ENCODE measurements at regions not wholly inside any gene's neighbourhood (a gene's known extent, or its start where the extent isn't known, plus 50 kb on each side); places are given as distances from the start of the nearest gene placed in this dataset.

GRCh38 chr10:35909121-35909720 lies 267.1 kb upstream of the FZD8 start:
- DNase-seq, result no peak
- no peaks in the 10 kb centered on the region for H3K9me3 ChIP-seq
- no peak overlapping the region for H3K4me3 ChIP-seq
- TF ChIP-seq, protein P1, sequence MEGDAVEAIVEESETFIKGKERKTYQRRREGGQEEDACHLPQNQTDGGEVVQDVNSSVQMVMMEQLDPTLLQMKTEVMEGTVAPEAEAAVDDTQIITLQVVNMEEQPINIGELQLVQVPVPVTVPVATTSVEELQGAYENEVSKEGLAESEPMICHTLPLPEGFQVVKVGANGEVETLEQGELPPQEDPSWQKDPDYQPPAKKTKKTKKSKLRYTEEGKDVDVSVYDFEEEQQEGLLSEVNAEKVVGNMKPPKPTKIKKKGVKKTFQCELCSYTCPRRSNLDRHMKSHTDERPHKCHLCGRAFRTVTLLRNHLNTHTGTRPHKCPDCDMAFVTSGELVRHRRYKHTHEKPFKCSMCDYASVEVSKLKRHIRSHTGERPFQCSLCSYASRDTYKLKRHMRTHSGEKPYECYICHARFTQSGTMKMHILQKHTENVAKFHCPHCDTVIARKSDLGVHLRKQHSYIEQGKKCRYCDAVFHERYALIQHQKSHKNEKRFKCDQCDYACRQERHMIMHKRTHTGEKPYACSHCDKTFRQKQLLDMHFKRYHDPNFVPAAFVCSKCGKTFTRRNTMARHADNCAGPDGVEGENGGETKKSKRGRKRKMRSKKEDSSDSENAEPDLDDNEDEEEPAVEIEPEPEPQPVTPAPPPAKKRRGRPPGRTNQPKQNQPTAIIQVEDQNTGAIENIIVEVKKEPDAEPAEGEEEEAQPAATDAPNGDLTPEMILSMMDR (IDR thresholded peaks at IDR 0.05), result no peak
- peaks cover 8% of the 10 kb centered on the region for H3K4me1 ChIP-seq
- H3K36me3 ChIP-seq (ENCODE audit: low read depth, missing control alignments), result no peaks in the 10 kb centered on the region
- H3K27ac ChIP-seq, result no peak overlapping the region
- 89 to 95% methylated on average over 12 of the region's 12 CpGs for WGBS, 2 donors
- intact Hi-C loops (cut with DNase I; ENCODE audit: low total_unique reads), result no loop called here
- H3K27me3 ChIP-seq, result no peaks in the 10 kb centered on the region

DNA sequence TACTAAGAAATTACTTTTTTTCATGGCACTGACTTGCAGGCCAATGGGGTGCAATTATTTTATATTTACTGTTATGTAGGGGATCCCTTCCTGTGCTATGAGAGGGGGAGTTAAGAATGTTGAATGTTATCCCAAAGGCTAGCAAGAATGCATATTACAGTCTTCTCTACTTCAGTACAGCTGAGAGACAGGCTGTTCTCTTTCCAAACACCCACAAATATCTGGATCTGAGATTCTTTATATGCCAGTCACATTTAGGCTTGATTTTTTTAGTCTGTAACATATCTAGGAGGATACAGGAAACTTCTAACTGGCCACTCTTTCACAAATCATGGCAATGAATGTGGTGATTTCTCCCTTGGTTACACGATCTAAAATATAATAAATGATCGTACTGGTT lies 266.4 kb upstream of the FZD8 start:
- WGBS, 2 donors, result 91 to 95% methylated on average over 2 of the region's 2 CpGs
- no peaks in the 10 kb centered on the region for H3K27me3 ChIP-seq
- H3K9me3 ChIP-seq, result no peaks in the 10 kb centered on the region
- H3K4me1 ChIP-seq, result peaks cover 8% of the 10 kb centered on the region
- no peak overlapping the region for H3K27ac ChIP-seq
- TF ChIP-seq, protein P1 (IDR thresholded peaks at IDR 0.05), result no peak
- no peak for TF ChIP-seq POLR2A (IDR thresholded peaks at IDR 0.05)
- intact Hi-C loops (cut with DNase I; ENCODE audit: low total_unique reads), result no loop called here
- no peak for DNase-seq
- no peaks in the 10 kb centered on the region for H3K36me3 ChIP-seq (ENCODE audit: low read depth, missing control alignments)
- H3K4me3 ChIP-seq, result no peak overlapping the region

DNA sequence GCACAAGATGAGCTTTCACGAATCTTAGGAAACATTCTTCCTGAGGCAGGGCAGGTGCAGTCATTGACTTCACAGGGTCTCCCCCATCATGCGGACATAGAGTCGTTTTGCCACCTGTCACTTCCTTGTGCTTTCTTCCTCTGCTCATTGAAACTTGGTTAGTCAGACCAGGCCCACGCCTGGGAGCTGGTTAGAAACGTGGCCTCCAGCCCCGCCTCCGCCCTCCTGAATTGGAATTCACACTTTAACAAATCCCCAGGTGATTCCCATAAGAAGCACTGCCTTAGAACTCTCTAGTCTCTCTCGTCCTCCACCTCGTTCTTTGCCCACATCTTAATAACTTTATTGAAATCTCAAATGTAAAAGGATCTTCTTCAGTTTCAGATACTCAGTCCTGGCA lies 265.5 kb upstream of the FZD8 start:
- Histone ChIP-seq H3K9me3 (no peaks in the 10 kb centered on the region), H3K27ac (no peak overlapping the region), H3K4me1 (peaks cover 5% of the 10 kb centered on the region), H3K4me3 (no peak overlapping the region), H3K27me3 (no peaks in the 10 kb centered on the region), H3K36me3 (ENCODE audit: low read depth, missing control alignments) (no peaks in the 10 kb centered on the region)
- WGBS, 2 donors, result 76 to 83% methylated on average over 9 of the region's 9 CpGs
- DNase-seq, result no peak
- intact Hi-C loops (cut with DNase I; ENCODE audit: low total_unique reads), result no loop called here
- TF ChIP-seq, protein P1 (IDR thresholded peaks at IDR 0.05), result no peak
- TF ChIP-seq POLR2A (IDR thresholded peaks at IDR 0.05), result no peak

DNA sequence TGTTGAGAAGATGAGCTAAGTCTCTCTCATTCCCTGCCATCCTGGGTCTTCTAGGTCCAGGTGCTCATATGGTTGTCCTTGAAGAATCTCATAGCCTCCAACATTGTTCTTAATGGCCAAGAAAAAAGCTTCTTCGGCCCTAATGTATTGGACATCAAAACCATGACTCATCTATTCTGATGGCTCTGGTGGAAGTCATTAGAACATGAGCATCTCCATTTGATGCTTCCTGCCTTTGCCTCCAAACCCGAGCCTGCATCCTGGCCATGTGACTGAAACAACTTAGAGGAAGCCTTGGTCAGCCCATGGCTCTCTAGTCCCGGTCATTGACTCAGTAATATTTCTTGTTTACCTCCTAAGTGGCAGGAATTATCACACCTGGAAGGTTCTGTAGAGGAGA lies 264.1 kb upstream of the FZD8 start:
- DNase-seq, result no peak
- H3K9me3 ChIP-seq, result no peaks in the 10 kb centered on the region
- no peak overlapping the region for H3K4me3 ChIP-seq
- H3K36me3 ChIP-seq (ENCODE audit: low read depth, missing control alignments), result no peaks in the 10 kb centered on the region
- H3K27me3 ChIP-seq, result no peaks in the 10 kb centered on the region
- no peaks in the 10 kb centered on the region for H3K4me1 ChIP-seq
- TF ChIP-seq, protein P1 (IDR thresholded peaks at IDR 0.05), result no peak
- TF ChIP-seq POLR2A (IDR thresholded peaks at IDR 0.05), result no peak
- no peak overlapping the region for H3K27ac ChIP-seq
- 91 to 94% methylated on average over 3 of the region's 3 CpGs for WGBS, 2 donors
- intact Hi-C loops (cut with DNase I; ENCODE audit: low total_unique reads), result no loop called here

DNA sequence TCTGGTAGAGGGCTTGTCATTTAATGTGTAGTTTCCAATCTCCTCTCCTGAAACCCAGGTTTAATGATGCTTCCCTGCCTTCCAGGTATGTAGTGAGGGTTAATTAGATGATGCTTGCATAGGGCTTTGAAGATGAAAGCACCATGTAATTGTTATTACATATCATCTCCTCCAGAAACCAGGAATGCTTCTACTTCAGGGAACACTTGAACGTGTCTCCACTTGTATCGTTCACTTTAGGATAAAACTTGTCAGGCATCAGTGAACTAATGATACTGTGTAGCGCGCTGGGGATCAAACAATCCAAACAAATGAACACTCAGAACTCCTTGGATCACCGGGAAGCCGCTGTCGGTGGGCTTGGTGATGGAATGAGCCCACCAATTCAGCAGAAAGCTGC lies 260.9 kb upstream of the FZD8 start:
- no peaks in the 10 kb centered on the region for H3K9me3 ChIP-seq
- no peak overlapping the region for H3K27ac ChIP-seq
- WGBS, 2 donors, result 95 to 96% methylated on average over 7 of the region's 7 CpGs
- TF ChIP-seq, protein P1 (IDR thresholded peaks at IDR 0.05), result no peak
- no peak for TF ChIP-seq POLR2A (IDR thresholded peaks at IDR 0.05)
- H3K4me3 ChIP-seq, result no peak overlapping the region
- no peaks in the 10 kb centered on the region for H3K27me3 ChIP-seq
- H3K36me3 ChIP-seq (ENCODE audit: low read depth, missing control alignments), result no peaks in the 10 kb centered on the region
- H3K4me1 ChIP-seq, result peaks cover 8% of the 10 kb centered on the region
- intact Hi-C loops (cut with DNase I; ENCODE audit: low total_unique reads), result no loop called here
- DNase-seq, result no peak
